Activated CD4-positive, alpha-beta T cell treated with anti-CD3 and anti-CD28 coated beads, Interleukin-2, amount 10 ng/mL, durations not matched to agents 24 days and 14 days (primary cell): ENCODE measurements at regions not wholly inside any gene's neighbourhood (a gene's known extent, or its start where the extent isn't known, plus 50 kb on each side); places are given as distances from the start of the nearest gene placed in this dataset.

Source experiments
- DNase-seq: peaks from one replicate; pipeline ENCODE4 v3.0.0; 2022
- H3K27ac Mint-ChIP-seq: one replicate; pipeline ENCODE4 v1.8.0; 2022; ENCODE audit warnings: mild to moderate bottlenecking, mixed read lengths
- H3K27me3 Mint-ChIP-seq: one replicate; pipeline ENCODE4 v1.8.0; 2022; ENCODE audit warnings: mixed read lengths
- H3K36me3 Mint-ChIP-seq: one replicate; pipeline ENCODE4 v1.8.0; 2022; ENCODE audit warnings: low read depth, mild to moderate bottlenecking, mixed read lengths
- H3K4me1 Mint-ChIP-seq: one replicate; pipeline ENCODE4 v1.8.0; 2021; ENCODE audit warnings: mixed read lengths
- H3K4me3 Mint-ChIP-seq: one replicate; pipeline ENCODE4 v1.8.0; 2022; ENCODE audit warnings: mild to moderate bottlenecking, moderate library complexity, mixed read lengths
- H3K9me3 Mint-ChIP-seq: one replicate; pipeline ENCODE4 v1.8.0; 2021; ENCODE audit warnings: mixed read lengths
- intact Hi-C: fragments of 100-400 bp; cut with micrococcal nuclease; formaldehyde crosslinking; loops from one replicate; pipeline ENCODE4 v1.15.1; 2023

DNA sequence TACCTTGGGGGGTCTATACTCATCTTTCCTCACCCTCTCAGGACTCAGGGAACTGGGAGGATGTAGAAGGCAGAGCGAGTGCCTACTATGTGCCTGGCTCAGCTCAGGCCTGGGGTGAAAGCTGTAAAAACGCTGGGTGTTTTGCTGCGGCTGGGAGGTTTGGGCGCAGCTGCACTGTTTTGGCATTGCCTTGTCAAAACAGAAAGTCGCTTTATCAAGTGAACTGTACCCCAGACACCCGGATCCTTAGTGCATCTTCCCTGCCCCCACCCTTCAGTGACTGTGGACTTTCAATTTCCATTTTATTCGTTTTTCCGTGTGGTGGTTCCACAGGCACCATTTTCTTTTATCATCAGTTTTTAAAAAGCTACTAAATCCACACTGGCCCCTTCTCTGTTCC lies 86.7 kb upstream of the ZNF716 start:
- H3K4me1 Mint-ChIP-seq, result no peaks in the 10 kb centered on the region
- H3K36me3 Mint-ChIP-seq, result peaks cover 5% of the 10 kb centered on the region
- no peaks in the 10 kb centered on the region for H3K27me3 Mint-ChIP-seq
- H3K4me3 Mint-ChIP-seq, result no peak overlapping the region
- H3K27ac Mint-ChIP-seq, result no peak overlapping the region
- DNase-seq, result no peak
- H3K9me3 Mint-ChIP-seq, result peaks cover 27% of the 10 kb centered on the region
- intact Hi-C loops, result no loop called here

DNA sequence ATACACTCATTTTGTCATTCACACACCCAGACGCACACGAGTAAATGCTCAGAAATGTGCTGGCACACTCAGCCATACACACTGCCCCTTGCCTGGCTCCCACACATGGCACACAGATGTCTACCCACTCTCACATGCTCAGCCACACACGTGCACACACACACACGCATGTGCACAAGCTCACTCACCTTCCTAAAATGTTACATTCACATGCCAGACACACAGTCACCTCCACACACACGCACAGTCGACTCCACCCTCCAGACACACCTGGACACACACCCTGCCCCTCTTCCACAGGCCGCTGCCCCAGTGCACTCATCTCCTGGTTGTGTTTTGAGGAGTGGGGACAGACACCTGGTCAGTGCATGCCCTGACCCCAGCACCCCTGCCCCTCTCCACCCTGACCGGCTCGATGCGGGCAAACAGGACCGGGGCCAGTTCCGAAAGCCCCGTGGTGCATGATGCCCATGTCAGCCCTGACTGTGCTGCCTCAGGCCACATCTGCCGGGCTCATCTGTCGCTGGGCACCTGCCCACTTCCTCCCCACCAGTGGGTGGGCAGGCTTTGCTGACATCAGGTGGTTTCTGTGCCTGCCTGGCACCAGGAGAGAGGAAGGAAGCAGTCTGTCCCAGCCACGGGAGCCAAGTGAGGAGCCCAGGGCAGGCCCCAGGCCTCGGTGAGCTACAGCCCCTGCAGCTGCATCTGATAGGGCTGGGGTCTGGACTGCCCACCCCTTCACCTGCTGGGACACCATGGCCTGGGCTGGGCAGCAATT lies 84.9 kb upstream of the ZNF716 start:
- Mint-ChIP-seq H3K4me3 (no peak overlapping the region), H3K27ac (no peak overlapping the region), H3K9me3 (peaks cover 22% of the 10 kb centered on the region), H3K4me1 (no peaks in the 10 kb centered on the region), H3K27me3 (no peaks in the 10 kb centered on the region), H3K36me3 (no peaks in the 10 kb centered on the region)
- DNase-seq, result no peak
- intact Hi-C loops, result no loop called here

DNA sequence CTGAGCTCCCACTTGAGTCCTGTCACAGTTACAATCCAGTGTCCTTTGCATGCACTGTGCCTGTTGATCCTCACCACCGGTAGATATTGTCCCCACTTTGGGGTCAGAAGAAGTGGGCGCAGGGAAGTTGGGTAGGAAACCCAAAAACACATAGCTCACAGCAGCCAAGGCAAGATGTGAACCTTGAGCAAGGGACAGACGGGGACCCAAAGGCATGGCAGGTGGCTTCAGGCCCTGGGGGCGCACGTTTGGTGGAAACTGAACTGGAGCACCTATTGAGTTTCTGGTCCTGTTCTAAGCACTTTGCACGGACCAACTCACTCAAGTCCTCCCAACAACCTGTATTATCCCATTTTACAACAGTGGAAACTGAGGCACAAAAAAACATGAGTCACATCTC lies 82.8 kb upstream of the ZNF716 start:
- Mint-ChIP-seq H3K4me1 (no peaks in the 10 kb centered on the region), H3K36me3 (no peaks in the 10 kb centered on the region), H3K27me3 (no peaks in the 10 kb centered on the region), H3K9me3 (peaks cover 17% of the 10 kb centered on the region), H3K4me3 (no peak overlapping the region), H3K27ac (no peak overlapping the region)
- intact Hi-C loops, result no loop called here
- no peak for DNase-seq

GRCh38 chr7:57370066-57370738 lies 79.8 kb upstream of the ZNF716 start:
- H3K27me3 Mint-ChIP-seq, result no peaks in the 10 kb centered on the region
- intact Hi-C loops, result no loop called here
- no peaks in the 10 kb centered on the region for H3K36me3 Mint-ChIP-seq
- H3K9me3 Mint-ChIP-seq, result peaks cover 30% of the 10 kb centered on the region
- no peak overlapping the region for H3K27ac Mint-ChIP-seq
- H3K4me1 Mint-ChIP-seq, result no peaks in the 10 kb centered on the region
- no peak for DNase-seq
- H3K4me3 Mint-ChIP-seq, result no peak overlapping the region

DNA sequence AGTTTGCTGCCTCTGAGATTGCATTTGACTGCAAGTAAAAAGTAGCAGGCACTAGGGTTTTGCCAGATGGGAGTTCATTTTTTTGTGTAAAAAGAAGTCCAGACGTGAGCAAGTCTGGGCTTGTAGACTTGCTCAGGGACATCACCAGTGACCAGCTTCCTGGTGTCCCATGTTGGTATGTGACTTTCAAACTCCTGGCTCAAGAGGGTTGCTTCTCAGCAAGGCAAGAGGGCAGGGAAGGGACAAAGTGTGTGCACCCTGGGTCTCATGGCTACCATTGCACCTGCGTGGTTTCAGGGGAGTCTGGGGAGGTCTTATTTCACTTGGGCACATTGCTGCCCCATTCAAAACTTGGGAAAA lies 79.3 kb upstream of the ZNF716 start:
- H3K27ac Mint-ChIP-seq, result no peak overlapping the region
- intact Hi-C loops, result no loop called here
- no peak for DNase-seq
- H3K27me3 Mint-ChIP-seq, result no peaks in the 10 kb centered on the region
- H3K36me3 Mint-ChIP-seq, result no peaks in the 10 kb centered on the region
- H3K9me3 Mint-ChIP-seq, result peaks cover 31% of the 10 kb centered on the region
- H3K4me3 Mint-ChIP-seq, result no peak overlapping the region
- no peaks in the 10 kb centered on the region for H3K4me1 Mint-ChIP-seq

- H3K36me3 Mint-ChIP-seq, result no peaks in the 10 kb centered on the region
- no peaks in the 10 kb centered on the region for H3K4me1 Mint-ChIP-seq
- H3K27me3 Mint-ChIP-seq, result no peaks in the 10 kb centered on the region
- peaks cover 36% of the 10 kb centered on the region for H3K9me3 Mint-ChIP-seq
- H3K27ac Mint-ChIP-seq, result no peak overlapping the region
- DNase-seq, result no peak
- intact Hi-C loops, result no loop called here
- H3K4me3 Mint-ChIP-seq, result no peak overlapping the region
Measured at GRCh38 chr7:57375783-57376182, 74.2 kb upstream of the ZNF716 start.

GRCh38 chr7:57381581-57381980 lies 68.4 kb upstream of the ZNF716 start:
- no peak for DNase-seq
- Mint-ChIP-seq H3K27me3 (no peaks in the 10 kb centered on the region), H3K9me3 (peaks cover 22% of the 10 kb centered on the region), H3K27ac (no peak overlapping the region), H3K4me3 (no peak overlapping the region), H3K36me3 (no peaks in the 10 kb centered on the region), H3K4me1 (no peaks in the 10 kb centered on the region)
- intact Hi-C loops, result no loop called here

GRCh38 chr7:57384380-57384779 lies 65.6 kb upstream of the ZNF716 start:
- DNase-seq, result no peak
- Mint-ChIP-seq H3K9me3 (peaks cover 20% of the 10 kb centered on the region), H3K27me3 (no peaks in the 10 kb centered on the region), H3K4me3 (no peak overlapping the region), H3K27ac (no peak overlapping the region), H3K36me3 (no peaks in the 10 kb centered on the region), H3K4me1 (no peaks in the 10 kb centered on the region)
- intact Hi-C loops, result no loop called here

DNA sequence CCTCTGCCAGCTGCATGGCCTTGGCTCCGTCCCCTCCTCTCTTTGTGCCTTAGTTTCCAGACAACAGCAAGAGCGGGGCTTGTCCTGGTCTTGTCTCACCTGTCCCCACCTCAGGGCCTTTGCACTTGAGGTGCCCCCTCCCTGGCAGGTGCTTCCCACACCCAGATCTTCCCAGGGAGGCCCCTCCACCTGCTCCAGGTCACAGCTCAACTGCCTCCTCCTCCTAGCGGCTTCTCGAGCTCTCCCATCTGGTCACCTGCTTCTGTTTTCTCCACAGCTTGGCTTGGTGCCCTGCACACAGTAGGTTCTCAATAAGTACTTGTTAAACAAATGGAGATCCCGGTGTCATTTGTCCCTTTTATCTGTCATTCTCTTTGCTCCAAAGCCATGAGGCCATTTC lies 64.3 kb upstream of the ZNF716 start:
- Mint-ChIP-seq H3K36me3 (no peaks in the 10 kb centered on the region), H3K4me1 (no peaks in the 10 kb centered on the region), H3K27me3 (no peaks in the 10 kb centered on the region), H3K4me3 (no peak overlapping the region), H3K9me3 (peaks cover 23% of the 10 kb centered on the region), H3K27ac (no peak overlapping the region)
- no peak for DNase-seq
- intact Hi-C loops, result no loop called here

GRCh38 chr7:57388761-57389160 lies 61.2 kb upstream of the ZNF716 start:
- peaks cover 16% of the 10 kb centered on the region for H3K9me3 Mint-ChIP-seq
- H3K36me3 Mint-ChIP-seq, result no peaks in the 10 kb centered on the region
- H3K27me3 Mint-ChIP-seq, result no peaks in the 10 kb centered on the region
- DNase-seq, result no peak
- H3K4me3 Mint-ChIP-seq, result no peak overlapping the region
- intact Hi-C loops, result no loop called here
- H3K4me1 Mint-ChIP-seq, result no peaks in the 10 kb centered on the region
- no peak overlapping the region for H3K27ac Mint-ChIP-seq

- no peak for DNase-seq
- no peaks in the 10 kb centered on the region for H3K36me3 Mint-ChIP-seq
- H3K27me3 Mint-ChIP-seq, result no peaks in the 10 kb centered on the region
- no peak overlapping the region for H3K27ac Mint-ChIP-seq
- no peak overlapping the region for H3K4me3 Mint-ChIP-seq
- no peaks in the 10 kb centered on the region for H3K4me1 Mint-ChIP-seq
- intact Hi-C loops, result no loop called here
- H3K9me3 Mint-ChIP-seq, result peaks cover 26% of the 10 kb centered on the region
Measured at GRCh38 chr7:57398548-57398947, 51.4 kb upstream of the ZNF716 start.

DNA sequence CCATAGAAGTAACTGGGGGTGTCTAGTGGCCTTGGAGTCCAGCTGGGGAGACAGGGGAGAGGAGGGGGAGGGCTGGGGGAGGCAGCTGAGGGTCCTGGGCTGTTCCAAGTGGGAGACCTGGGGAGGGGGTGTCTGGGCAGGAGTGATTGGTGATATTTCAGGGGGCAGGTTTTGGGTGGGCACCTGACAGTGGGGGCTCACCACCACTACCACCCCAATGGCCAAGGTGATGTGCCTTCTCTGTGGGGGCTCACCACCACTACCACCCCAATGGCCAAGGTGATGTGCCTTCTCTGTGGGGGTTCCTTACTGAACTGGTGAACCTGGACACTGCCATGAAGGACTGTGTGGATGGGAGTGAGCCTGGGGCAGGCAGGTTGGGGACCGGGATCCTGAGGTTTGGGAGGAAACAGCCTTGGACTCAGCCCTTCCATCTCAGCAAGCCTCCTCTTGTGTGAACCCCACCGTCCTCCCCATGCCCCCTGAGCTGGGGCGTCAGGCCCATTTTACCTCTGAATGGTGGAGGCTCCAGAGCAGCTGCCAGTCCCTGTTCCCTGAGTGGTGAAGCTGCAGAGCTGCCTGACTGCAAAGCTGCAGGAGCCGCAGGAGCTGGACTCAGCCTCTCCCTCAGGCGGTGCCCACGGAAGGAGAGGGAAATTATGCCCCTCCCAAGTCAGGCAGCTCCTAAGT lies 50.6 kb upstream of the ZNF716 start:
- intact Hi-C loops, result no loop called here
- H3K36me3 Mint-ChIP-seq, result no peaks in the 10 kb centered on the region
- H3K4me3 Mint-ChIP-seq, result no peak overlapping the region
- H3K27ac Mint-ChIP-seq, result no peak overlapping the region
- peaks cover 23% of the 10 kb centered on the region for H3K9me3 Mint-ChIP-seq
- no peak for DNase-seq
- H3K4me1 Mint-ChIP-seq, result no peaks in the 10 kb centered on the region
- no peaks in the 10 kb centered on the region for H3K27me3 Mint-ChIP-seq

- Mint-ChIP-seq H3K36me3 (no peaks in the 10 kb centered on the region), H3K27me3 (no peaks in the 10 kb centered on the region), H3K27ac (no peak overlapping the region), H3K4me1 (no peaks in the 10 kb centered on the region), H3K4me3 (no peak overlapping the region), H3K9me3 (peaks cover 18% of the 10 kb centered on the region)
- no peak for DNase-seq
- intact Hi-C loops, result no loop called here
Measured at GRCh38 chr7:57399972-57400371, 50.0 kb upstream of the ZNF716 start.
